GM10266 (cell line): ENCODE measurements at regions not wholly inside any gene's neighbourhood (a gene's known extent, or its start where the extent isn't known, plus 50 kb on each side); places are given as distances from the start of the nearest gene placed in this dataset.

Experiments used
- DNase-seq: peaks from one replicate; pipeline ENCODE4 v3.0.0; 2012; ENCODE audit errors: extremely low spot score
- TF ChIP-seq, protein P1 (sequence below): IDR thresholded peaks from 2 replicates; pipeline ENCODE4 v1.5.1; 2012; ENCODE audit warnings: mild to moderate bottlenecking, low read depth; ENCODE audit not compliant: control insufficient read depth, insufficient read depth; ENCODE audit errors: missing control alignments

DNA sequence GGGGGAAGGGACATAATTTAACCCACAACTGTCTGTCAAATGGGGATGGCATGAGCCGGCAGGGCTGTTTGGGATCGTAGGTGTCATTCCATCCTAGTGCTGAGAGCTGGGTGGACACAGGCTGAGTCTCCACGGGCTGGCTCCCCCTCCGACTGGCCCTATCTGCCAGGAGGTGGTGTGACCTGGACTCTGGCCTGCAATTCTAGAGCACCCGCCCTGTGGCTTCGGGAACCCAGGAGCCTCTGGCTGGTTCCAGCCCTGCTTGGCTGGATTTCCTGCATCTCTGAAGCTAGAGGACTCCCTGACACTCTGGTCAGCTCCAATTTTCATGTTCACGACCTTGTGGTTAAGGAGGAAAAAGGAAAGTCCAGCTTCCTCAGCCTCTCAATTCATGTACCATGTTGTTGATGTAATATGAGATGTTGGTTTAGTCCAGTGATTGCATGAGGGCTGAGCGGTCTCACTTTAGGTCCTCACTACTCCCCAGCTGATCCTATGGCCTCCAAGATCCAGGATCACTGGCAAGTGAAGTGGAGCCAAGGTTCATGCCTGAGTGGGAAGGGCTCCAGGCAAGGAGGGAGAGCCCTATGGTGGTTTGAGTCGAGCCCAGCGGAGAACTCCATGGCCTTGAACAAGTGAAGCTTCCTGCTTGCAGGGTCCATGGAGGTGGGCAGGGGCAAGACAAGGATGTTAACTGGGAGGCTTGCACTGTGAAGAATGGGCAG is 169.1 kb downstream of the NDUFA10 start:
- no peak for DNase-seq
- TF ChIP-seq, protein P1, sequence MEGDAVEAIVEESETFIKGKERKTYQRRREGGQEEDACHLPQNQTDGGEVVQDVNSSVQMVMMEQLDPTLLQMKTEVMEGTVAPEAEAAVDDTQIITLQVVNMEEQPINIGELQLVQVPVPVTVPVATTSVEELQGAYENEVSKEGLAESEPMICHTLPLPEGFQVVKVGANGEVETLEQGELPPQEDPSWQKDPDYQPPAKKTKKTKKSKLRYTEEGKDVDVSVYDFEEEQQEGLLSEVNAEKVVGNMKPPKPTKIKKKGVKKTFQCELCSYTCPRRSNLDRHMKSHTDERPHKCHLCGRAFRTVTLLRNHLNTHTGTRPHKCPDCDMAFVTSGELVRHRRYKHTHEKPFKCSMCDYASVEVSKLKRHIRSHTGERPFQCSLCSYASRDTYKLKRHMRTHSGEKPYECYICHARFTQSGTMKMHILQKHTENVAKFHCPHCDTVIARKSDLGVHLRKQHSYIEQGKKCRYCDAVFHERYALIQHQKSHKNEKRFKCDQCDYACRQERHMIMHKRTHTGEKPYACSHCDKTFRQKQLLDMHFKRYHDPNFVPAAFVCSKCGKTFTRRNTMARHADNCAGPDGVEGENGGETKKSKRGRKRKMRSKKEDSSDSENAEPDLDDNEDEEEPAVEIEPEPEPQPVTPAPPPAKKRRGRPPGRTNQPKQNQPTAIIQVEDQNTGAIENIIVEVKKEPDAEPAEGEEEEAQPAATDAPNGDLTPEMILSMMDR: no peak

DNA sequence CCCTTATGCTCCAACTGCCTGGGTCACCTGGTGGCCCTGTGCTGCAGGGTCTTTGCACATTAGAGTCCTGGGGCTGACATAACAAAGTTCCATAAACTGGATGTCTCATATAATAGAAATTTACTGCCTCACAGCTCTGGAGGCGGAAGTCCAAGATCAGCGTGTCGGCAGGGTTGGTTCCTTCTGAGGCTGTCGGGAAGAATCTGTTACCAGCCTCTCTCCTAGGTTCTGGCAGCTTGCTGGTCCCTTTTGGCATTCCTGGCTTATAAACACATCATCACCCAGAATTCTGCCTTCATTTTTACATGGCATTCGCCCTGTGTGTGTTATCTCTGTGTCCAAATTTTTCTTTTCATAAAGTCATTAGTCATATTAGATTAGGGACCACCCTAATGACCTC is 170.5 kb downstream of the NDUFA10 start:
- TF ChIP-seq, protein P1: no peak
- no peak for DNase-seq

DNA sequence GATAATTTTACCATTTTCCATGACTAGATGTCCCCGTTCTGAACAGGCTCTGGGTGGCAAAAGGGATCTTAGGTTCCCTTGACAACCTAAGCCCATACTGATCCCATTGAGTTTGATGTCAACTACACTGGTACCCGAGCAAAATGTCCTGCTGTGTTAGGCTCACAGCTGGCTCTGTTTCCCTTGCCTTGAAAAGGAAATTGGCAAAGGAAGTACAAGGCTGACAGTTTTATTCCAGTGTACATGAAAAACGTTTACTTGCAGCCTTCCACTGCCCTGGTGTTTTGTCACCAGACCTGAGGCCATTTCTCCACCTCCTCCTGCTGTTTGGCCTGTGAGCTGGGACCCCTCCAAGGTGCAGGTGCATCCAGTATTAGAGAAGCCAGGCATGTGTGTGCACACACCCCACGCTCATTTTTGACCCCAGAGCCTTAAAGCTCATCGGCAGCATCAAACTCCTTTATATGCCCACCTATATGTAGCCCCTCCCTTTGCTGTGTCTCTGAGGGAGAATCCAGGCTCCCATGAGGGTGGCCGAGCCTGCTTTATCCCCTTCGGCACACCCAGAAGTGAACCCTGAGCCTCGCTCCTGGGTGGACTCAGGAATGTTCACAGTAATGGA is 171.3 kb downstream of the NDUFA10 start:
- TF ChIP-seq, protein P1: no peak
- no peak for DNase-seq

DNA sequence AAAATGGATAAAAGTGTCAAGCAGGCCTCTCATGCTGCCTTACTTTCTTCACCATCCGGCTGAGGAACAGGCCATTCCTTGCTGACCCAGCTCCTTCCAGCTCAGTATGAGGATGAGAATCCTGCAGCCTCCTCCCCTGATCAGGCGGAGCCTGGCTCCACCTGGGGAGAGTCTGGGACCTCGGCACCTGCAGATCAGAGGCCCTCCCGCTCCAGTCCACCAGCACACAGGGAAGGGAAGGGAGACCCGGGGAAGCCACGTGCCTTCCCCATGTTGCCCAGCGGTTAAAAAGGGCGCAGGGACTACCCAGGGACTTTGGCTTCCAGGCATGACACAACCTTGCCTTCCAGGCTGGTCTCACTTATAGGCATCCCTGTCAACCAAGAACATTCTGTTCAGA is 172.0 kb downstream of the NDUFA10 start:
- DNase-seq: no peak
- TF ChIP-seq, protein P1: no peak

DNA sequence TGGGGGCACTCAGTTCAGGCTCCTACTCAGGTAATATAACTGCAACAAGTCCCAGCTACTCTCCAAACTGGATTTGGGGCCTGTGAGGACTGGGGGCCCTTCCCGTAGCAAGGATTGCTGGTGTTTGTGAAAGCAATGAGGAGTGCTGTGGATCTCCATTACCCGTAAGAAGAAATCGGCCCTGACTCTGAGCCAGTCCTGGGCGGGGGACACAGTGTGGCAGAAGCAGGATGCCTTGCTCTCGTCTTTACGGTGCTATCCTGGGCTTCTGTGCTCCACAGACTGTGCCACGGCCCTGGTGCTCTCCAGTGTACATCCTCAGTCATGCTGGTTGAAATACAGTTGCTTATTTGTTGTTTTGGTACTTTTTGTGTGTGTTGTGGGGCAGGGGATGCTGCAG is 172.9 kb downstream of the NDUFA10 start:
- TF ChIP-seq, protein P1: no peak
- no peak for DNase-seq

DNA sequence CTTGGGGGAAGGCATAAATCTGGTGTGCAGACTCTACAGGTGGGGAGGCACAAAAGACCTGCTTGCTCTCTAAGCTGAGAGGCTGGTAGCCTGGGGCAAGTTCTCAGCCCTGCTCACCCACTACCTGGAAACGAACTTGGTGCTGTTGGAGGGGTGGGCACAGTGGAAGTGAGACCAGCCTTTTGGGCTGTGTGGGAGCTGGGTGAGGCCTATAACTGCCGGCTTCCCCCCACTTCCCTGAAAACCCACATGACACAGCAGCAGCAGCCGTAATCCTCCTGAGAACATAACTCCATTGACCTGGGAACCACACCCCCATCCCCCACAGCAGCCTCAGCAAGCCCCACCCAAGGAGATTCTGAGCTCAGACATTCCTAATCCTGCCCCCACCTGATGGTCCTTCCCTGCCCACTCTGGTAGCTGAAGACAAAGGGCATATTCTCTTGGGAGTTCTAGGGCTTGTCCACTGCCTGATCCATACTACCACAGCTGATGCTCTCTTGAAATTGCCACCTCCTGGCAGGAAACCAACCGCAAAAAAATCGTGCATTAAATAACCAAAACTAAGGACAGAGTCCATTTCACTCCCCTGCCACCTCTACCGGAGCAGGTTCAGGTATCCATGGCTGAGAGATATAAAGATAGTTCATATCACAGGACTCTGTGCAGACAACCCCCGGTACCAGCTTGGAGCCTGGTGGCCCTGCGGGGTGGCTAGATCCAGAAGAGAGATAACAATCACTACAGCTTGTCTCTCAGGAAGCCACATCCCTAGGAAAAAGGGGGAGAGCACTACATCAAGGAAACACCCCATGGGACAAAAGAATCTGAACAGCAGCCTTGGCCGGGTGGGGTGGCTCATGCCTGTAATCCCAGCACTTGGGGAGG is 178.1 kb downstream of the NDUFA10 start:
- TF ChIP-seq, protein P1: no peak
- no peak for DNase-seq
